ENCODE measurements at regions not wholly inside any gene's neighbourhood (a gene's known extent, or its start where the extent isn't known, plus 50 kb on each side); places are given as distances from the start of the nearest gene placed in this dataset.

DNA sequence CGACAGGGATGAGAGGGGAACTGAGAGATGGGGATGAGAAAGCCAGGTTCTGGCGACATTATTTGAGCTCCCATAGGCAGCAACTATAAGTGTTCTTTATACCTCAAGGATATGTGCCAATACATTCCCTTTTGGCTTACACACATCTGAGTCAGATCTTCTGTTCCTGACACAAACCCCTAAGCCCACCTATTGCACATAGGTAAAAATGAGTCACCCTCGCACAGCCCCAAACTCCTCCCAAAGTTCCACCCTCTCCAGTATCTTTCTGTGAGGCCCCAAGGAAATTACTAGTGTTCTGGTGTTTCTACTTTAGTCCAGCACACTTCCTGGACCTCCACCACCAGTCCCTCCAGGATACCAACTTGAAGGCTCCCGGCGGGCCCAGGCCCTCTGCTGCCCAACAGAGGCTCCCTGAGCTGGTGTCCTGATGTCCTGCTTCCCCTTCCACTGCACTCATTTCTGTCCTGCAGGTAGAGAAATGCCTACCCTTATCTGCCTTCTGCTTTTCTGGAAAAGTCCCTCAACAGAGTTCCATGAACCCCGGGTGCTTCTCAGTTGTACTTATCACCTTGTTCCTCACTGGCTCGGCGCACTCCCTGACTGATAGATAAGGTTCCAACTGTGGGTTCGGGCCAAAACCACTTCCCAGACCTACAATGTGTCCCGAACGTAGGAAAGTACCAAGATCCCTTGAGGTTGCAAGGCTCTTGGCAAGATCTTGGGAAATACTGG, 125.5 kb downstream of the EN1 start:
- no peak overlapping the region for H3K4me3 ChIP-seq (replicated peaks; ENCODE audit: low read depth, low read length)
- DNase-seq (ENCODE audit: extremely low read depth, low read depth), result no peak
- TF ChIP-seq, protein P1, sequence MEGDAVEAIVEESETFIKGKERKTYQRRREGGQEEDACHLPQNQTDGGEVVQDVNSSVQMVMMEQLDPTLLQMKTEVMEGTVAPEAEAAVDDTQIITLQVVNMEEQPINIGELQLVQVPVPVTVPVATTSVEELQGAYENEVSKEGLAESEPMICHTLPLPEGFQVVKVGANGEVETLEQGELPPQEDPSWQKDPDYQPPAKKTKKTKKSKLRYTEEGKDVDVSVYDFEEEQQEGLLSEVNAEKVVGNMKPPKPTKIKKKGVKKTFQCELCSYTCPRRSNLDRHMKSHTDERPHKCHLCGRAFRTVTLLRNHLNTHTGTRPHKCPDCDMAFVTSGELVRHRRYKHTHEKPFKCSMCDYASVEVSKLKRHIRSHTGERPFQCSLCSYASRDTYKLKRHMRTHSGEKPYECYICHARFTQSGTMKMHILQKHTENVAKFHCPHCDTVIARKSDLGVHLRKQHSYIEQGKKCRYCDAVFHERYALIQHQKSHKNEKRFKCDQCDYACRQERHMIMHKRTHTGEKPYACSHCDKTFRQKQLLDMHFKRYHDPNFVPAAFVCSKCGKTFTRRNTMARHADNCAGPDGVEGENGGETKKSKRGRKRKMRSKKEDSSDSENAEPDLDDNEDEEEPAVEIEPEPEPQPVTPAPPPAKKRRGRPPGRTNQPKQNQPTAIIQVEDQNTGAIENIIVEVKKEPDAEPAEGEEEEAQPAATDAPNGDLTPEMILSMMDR (IDR thresholded peaks at IDR 0.05; ENCODE audit: low read depth, low read length, missing control alignments), result no peak

DNA sequence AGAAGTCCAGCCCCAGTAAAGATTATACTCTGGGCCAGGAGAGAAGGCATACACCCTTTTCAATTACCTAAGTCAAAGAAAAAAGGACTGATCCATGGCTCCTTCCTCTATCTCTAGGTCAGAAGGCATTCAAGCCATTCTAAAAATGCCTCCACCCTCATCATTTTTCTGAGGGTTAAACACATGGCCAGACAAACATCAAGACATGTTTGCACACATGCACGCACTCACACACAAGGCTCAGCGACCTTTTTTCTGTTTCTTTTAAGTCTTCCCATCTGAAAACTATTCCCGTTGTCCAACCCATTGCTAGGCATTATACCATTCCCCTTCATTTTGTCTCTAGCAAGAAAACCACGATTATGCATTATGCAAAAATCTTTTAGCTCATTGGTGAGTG, 126.6 kb downstream of the EN1 start:
- H3K4me3 ChIP-seq (replicated peaks; ENCODE audit: low read depth, low read length), result no peak overlapping the region
- DNase-seq (ENCODE audit: extremely low read depth, low read depth), result no peak
- TF ChIP-seq, protein P1 (IDR thresholded peaks at IDR 0.05; ENCODE audit: low read depth, low read length, missing control alignments), result no peak

DNA sequence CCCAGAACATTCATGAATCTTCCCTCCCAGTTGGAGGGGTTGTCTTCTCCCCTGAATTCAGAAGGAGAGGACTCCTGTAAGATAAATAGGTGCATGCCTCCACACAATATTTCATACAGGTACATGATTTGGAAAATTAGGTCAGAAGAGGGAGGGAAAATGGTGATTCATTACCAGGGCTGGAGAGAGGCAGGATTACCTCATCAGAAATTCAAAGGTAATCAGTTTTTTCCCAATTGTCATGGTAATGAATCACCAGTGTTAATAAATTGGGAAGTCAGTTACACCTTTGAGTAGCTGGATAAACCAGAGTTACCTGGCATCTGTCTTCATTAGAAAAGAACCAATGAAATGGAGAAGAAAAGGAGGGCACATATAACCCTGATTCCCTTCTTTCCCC, 128.5 kb downstream of the EN1 start:
- no peak overlapping the region for H3K4me3 ChIP-seq (replicated peaks; ENCODE audit: low read depth, low read length)
- no peak for DNase-seq (ENCODE audit: extremely low read depth, low read depth)

GRCh38 chr2:118716102-118716501, 131.3 kb downstream of the EN1 start:
- no peak overlapping the region for H3K4me3 ChIP-seq (replicated peaks; ENCODE audit: low read depth, low read length)
- DNase-seq (ENCODE audit: extremely low read depth, low read depth), result no peak
- TF ChIP-seq, protein P1 (IDR thresholded peaks at IDR 0.05; ENCODE audit: low read depth, low read length, missing control alignments), result no peak

More for the DNA sequence above, 128.5 kb downstream of the EN1 start:
- TF ChIP-seq, protein P1 (IDR thresholded peaks at IDR 0.05; ENCODE audit: low read depth, low read length, missing control alignments), result no peak

- DNase-seq (ENCODE audit: extremely low read depth, low read depth), result no peak
- no peak overlapping the region for H3K4me3 ChIP-seq (replicated peaks; ENCODE audit: low read depth, low read length)
- TF ChIP-seq, protein P1 (IDR thresholded peaks at IDR 0.05; ENCODE audit: low read depth, low read length, missing control alignments), result no peak
Observed at GRCh38 chr2:118714118-118714517, 133.3 kb downstream of the EN1 start.

DNA sequence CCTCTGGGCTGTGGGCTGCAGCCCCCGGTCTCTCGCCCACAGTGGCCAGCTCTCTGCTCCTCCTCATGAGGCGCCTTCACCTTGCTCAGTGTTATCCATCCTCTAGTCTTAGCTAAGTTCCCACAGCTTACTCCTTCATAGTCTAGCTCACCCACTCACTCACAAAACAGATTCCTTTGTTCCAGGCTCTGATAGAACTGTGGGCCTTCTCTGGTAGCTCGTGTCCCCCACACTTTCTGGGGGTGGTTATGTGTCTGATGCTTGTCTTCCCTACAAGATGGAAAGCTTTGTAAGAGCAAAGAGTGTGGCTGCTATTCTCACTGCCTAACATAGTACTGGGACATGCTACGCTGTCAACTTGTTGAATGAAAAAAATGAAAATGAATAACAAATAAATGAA, 135.8 kb downstream of the EN1 start:
- no peak overlapping the region for H3K4me3 ChIP-seq (replicated peaks; ENCODE audit: low read depth, low read length)
- TF ChIP-seq, protein P1 (IDR thresholded peaks at IDR 0.05; ENCODE audit: low read depth, low read length, missing control alignments), result no peak
- no peak for DNase-seq (ENCODE audit: extremely low read depth, low read depth)

DNA sequence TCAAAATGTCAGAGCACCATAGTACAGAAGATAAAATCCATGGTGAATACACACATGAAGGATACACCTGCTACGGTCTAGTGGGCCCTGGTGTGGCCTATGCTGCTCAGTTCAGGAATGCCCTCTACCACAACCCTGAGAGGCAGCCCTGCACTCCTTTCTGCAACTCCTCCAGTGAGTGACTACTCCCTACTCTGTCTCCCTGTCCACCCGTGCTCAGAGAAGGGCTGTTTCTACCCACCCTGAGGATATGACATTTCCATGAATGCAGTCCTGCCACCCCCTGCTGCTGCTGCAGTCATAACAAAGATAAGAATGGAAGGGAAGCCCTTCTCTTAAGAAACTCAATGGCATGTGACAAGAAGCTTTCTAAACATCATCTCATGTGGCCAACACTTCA, 137.0 kb downstream of the EN1 start:
- no peak for DNase-seq (ENCODE audit: extremely low read depth, low read depth)
- TF ChIP-seq, protein P1 (IDR thresholded peaks at IDR 0.05; ENCODE audit: low read depth, low read length, missing control alignments), result no peak
- H3K4me3 ChIP-seq (replicated peaks; ENCODE audit: low read depth, low read length), result no peak overlapping the region
